SU-DHL-6 (cell line): ENCODE measurements at regions not wholly inside any gene's neighbourhood (a gene's known extent, or its start where the extent isn't known, plus 50 kb on each side); places are given as distances from the start of the nearest gene placed in this dataset.

Experiments
- H2AFZ ChIP-seq: fragments of 200-600 bp; sonication (generic); 2 replicates; pipeline ENCODE4 v1.6.1; 2014; ENCODE audit warnings: low read depth, mild to moderate bottlenecking, moderate library complexity, mixed read lengths, antibody characterized with exemption, low read length; ENCODE audit not compliant: severe bottlenecking
- H3F3A ChIP-seq: fragments of 200-600 bp; shearing (Covaris generic); 2 replicates; pipeline ENCODE4 v1.6.0; 2016; ENCODE audit warnings: antibody characterized with exemption, mild to moderate bottlenecking; ENCODE audit not compliant: insufficient read depth
- H3K27ac ChIP-seq: fragments of 200-600 bp; sonication (generic); 2 replicates; pipeline ENCODE4 v1.5.1; 2016; ENCODE audit warnings: low read depth, mild to moderate bottlenecking, low read length, moderate library complexity, mixed read lengths
- H3K27me3 ChIP-seq: fragments of 200-600 bp; sonication (generic), shearing (Covaris generic); 2 replicates; pipeline ENCODE4 v1.6.0; 2014; ENCODE audit warnings: mild to moderate bottlenecking, low read length
- H3K36me3 ChIP-seq: fragments of 200-600 bp; sonication (generic); 2 replicates; pipeline ENCODE4 v1.6.1; 2014; ENCODE audit warnings: mild to moderate bottlenecking, low read length, mixed read lengths
- H3K4me2 ChIP-seq: fragments of 300-600, 200-600 bp; shearing (Covaris generic), sonication (generic); 2 replicates; pipeline ENCODE4 v1.6.0; 2014; ENCODE audit warnings: low read length, low read depth, mild to moderate bottlenecking; ENCODE audit not compliant: poor library complexity, severe bottlenecking
- H3K4me3 ChIP-seq: fragments of 200-600 bp; sonication (generic); 2 replicates; pipeline ENCODE4 v1.5.1; 2014; ENCODE audit warnings: antibody characterized with exemption, low read length, mild to moderate bottlenecking, mixed read lengths; ENCODE audit not compliant: insufficient read depth, poor library complexity, severe bottlenecking
- H3K79me2 ChIP-seq: fragments of 200-600 bp; sonication (generic); 2 replicates; pipeline ENCODE4 v1.6.1; 2014; ENCODE audit warnings: mild to moderate bottlenecking, low read length, moderate library complexity; ENCODE audit not compliant: insufficient read depth
- H3K9ac ChIP-seq: fragments of 200-600 bp; sonication (generic); 2 replicates; pipeline ENCODE4 v1.7.0; 2014; ENCODE audit warnings: mild to moderate bottlenecking, low read length
- H3K9me2 ChIP-seq: fragments of 200-600 bp; sonication (generic); replicated peaks from 2 replicates; pipeline ENCODE4 v1.6.1; 2014; ENCODE audit warnings: low read length; ENCODE audit not compliant: insufficient read depth
- H3K9me3 ChIP-seq: fragments of 200-600 bp; sonication (generic); 2 replicates; pipeline ENCODE4 v1.6.1; 2014; ENCODE audit warnings: low read length, mixed read lengths; ENCODE audit not compliant: insufficient read depth
- H4K20me1 ChIP-seq: fragments of 200-600 bp; sonication (generic); 2 replicates; pipeline ENCODE4 v1.6.1; 2014; ENCODE audit warnings: low read depth, mild to moderate bottlenecking, antibody characterized with exemption, low read length, moderate library complexity, mixed read lengths
- EZH2phosphoT487 ChIP-seq: fragments of 200-600 bp; sonication (generic), shearing (Covaris generic); conservative IDR thresholded peaks from 2 replicates; pipeline ENCODE4 v1.6.1; 2018; ENCODE audit warnings: mild to moderate bottlenecking, antibody characterized with exemption, low read length, moderate library complexity, mixed read lengths
- TF ChIP-seq, protein P1 (sequence below): fragments of 200-600 bp; sonication (generic); IDR thresholded peaks from one replicate; pipeline ENCODE4 v1.5.1; 2017; ENCODE audit warnings: antibody characterized with exemption, mild to moderate bottlenecking, low read length, moderate library complexity; ENCODE audit not compliant: insufficient read depth, poor library complexity, severe bottlenecking

DNA sequence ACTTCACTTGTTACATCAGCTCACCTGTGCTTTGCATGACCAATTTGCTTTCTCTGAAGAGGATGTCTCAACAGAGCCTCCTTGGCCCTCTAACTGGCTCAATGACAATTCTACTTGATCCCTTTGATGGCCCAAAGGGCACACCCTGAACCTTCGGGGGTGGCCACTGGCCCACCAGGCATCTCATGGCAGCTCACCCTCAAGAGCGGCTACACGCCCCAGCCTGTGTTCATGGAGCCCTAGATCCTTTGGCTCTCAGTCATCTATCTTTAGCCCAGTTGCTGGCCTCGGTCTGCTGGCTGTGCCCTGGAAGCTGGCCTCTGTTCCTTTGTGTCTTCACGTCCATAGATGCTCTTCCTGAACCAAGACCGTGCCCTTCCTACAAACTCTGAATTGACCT, 476.7 kb downstream of the NPHP4 start:
- no peak overlapping the region for H3K4me3 ChIP-seq
- H3K4me2 ChIP-seq: no peak overlapping the region
- H3K36me3 ChIP-seq: no peaks in the 10 kb centered on the region
- H3K27me3 ChIP-seq: no peaks in the 10 kb centered on the region
- H3F3A ChIP-seq: no peaks in the 10 kb centered on the region
- H3K9me3 ChIP-seq: no peaks in the 10 kb centered on the region
- no peak overlapping the region for H3K27ac ChIP-seq
- no peaks in the 10 kb centered on the region for H3K79me2 ChIP-seq
- no peak overlapping the region for H2AFZ ChIP-seq
- no peak for TF ChIP-seq EZH2phosphoT487
- TF ChIP-seq, protein P1, sequence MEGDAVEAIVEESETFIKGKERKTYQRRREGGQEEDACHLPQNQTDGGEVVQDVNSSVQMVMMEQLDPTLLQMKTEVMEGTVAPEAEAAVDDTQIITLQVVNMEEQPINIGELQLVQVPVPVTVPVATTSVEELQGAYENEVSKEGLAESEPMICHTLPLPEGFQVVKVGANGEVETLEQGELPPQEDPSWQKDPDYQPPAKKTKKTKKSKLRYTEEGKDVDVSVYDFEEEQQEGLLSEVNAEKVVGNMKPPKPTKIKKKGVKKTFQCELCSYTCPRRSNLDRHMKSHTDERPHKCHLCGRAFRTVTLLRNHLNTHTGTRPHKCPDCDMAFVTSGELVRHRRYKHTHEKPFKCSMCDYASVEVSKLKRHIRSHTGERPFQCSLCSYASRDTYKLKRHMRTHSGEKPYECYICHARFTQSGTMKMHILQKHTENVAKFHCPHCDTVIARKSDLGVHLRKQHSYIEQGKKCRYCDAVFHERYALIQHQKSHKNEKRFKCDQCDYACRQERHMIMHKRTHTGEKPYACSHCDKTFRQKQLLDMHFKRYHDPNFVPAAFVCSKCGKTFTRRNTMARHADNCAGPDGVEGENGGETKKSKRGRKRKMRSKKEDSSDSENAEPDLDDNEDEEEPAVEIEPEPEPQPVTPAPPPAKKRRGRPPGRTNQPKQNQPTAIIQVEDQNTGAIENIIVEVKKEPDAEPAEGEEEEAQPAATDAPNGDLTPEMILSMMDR: no peak
- no peak overlapping the region for H3K9ac ChIP-seq
- H3K9me2 ChIP-seq: no peaks in the 10 kb centered on the region
- no peaks in the 10 kb centered on the region for H4K20me1 ChIP-seq

DNA sequence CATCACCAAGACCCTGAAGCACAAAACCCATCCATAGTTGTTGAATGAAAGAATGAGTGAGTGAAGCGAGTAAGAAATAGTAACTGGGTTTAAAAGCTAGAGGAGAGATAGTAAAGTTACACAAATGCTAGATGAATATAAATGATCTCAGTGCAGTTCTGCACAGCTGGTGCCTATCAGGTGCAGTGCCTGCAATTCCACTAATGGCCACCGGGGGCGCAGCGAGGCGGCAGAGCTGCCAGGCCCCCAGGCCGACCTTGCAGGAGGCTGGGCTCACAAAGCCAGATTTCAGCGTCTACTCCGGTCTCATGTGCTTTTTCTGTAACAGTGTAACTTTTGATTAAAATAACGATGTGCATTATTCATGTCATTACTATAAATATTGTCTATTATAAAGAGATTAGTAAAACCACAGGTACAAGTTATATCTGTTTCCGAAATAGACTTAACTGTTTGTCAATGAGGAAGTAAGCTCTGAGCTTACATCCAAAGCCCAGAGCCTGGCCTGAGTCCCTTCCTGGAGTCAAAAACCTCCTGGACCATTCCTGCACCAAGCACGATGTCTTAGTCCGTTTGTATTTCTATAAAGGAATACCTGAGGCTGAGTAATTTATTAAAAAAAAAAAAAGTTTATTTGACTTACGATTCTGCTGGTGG, 477.6 kb downstream of the NPHP4 start:
- Histone ChIP-seq H3K27ac (no peak overlapping the region), H3K9me2 (no peaks in the 10 kb centered on the region), H3K27me3 (no peaks in the 10 kb centered on the region), H3K4me3 (no peak overlapping the region), H3K9me3 (no peaks in the 10 kb centered on the region), H3K4me2 (no peak overlapping the region), H4K20me1 (no peaks in the 10 kb centered on the region), H3K9ac (no peak overlapping the region), H3K79me2 (no peaks in the 10 kb centered on the region), H3F3A (no peaks in the 10 kb centered on the region), H2AFZ (no peak overlapping the region), H3K36me3 (no peaks in the 10 kb centered on the region)
- TF ChIP-seq EZH2phosphoT487: no peak
- TF ChIP-seq, protein P1: peak; percentile 54

DNA sequence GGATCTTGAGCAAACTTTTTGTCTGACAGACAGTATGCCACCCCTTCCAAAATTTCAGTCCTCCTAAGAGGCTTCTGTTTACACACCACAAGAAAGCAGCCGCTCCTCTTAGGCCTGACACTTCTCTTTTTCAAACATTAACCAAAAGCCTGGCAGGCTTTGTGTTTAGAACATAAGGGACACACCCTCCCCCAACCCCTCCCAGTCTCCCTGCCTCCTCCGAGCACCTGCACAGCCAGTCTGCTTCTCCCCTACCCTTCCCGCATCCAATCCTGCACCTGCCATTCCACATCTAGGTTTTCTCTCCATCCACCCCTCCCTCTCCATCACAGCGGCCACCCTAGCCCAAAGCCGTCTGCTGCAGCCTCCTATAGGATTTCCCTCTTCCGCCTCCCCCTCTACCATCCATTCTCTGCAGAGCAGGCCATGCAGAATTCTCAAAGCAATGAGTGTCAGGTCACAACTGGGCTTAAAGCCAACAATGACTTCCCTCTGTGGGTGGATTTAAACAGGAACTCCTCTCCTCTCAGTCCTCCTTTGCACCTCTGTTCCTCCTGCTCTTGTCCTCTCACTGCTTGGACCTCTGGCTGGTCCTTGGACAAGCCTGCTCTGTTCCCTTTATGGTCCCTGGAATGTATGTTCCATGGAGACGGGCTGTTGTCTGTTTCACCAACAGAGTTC, 478.2 kb downstream of the NPHP4 start:
- Histone ChIP-seq H3K9ac (no peak overlapping the region), H3K9me2 (no peaks in the 10 kb centered on the region), H3K27ac (no peak overlapping the region), H2AFZ (no peak overlapping the region), H3F3A (no peaks in the 10 kb centered on the region), H3K4me2 (no peak overlapping the region), H4K20me1 (no peaks in the 10 kb centered on the region), H3K36me3 (no peaks in the 10 kb centered on the region), H3K27me3 (no peaks in the 10 kb centered on the region), H3K79me2 (no peaks in the 10 kb centered on the region), H3K9me3 (no peaks in the 10 kb centered on the region), H3K4me3 (no peak overlapping the region)
- TF ChIP-seq, protein P1: no peak
- no peak for TF ChIP-seq EZH2phosphoT487
